GM10266 (cell line): ENCODE measurements at regions not wholly inside any gene's neighbourhood (a gene's known extent, or its start where the extent isn't known, plus 50 kb on each side); places are given as distances from the start of the nearest gene placed in this dataset.

ENCODE experiments used
- DNase-seq: peaks from one replicate; pipeline ENCODE4 v3.0.0; 2012; ENCODE audit errors: extremely low spot score
- CTCF ChIP-seq: IDR thresholded peaks from 2 replicates; pipeline ENCODE4 v1.5.1; 2012; ENCODE audit warnings: mild to moderate bottlenecking, low read depth; ENCODE audit not compliant: control insufficient read depth, insufficient read depth; ENCODE audit errors: missing control alignments

- TF ChIP-seq CTCF: no peak
- no peak for DNase-seq
Measured at GRCh38 chr22:44595841-44596341, 97.9 kb upstream of the RTL6 start.

GRCh38 chr22:44594951-44595350, 96.9 kb upstream of the RTL6 start:
- no peak for DNase-seq
- TF ChIP-seq CTCF: no peak

DNA sequence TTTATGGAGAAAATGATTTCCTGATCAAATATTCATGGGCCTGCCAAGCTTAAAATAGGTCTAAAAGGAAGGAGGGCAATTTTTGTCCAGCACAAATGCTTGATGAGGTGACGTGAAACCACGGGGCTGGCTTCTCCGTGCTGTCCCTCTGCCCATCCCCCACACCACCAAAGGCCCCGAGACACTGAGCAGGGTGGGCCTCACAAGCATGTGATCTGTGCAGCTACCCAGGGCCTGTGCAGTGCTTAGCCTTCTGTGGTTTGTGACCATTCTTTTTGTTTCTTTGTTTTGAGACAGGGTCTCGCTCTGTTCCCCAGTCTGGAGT, 94.8 kb upstream of the RTL6 start:
- DNase-seq: no peak
- TF ChIP-seq CTCF: no peak

- no peak for TF ChIP-seq CTCF
- DNase-seq: no peak
Measured at GRCh38 chr22:44592126-44592823, 94.2 kb upstream of the RTL6 start.

- DNase-seq: no peak
Measured at GRCh38 chr22:44591146-44591790, 93.2 kb upstream of the RTL6 start.

DNA sequence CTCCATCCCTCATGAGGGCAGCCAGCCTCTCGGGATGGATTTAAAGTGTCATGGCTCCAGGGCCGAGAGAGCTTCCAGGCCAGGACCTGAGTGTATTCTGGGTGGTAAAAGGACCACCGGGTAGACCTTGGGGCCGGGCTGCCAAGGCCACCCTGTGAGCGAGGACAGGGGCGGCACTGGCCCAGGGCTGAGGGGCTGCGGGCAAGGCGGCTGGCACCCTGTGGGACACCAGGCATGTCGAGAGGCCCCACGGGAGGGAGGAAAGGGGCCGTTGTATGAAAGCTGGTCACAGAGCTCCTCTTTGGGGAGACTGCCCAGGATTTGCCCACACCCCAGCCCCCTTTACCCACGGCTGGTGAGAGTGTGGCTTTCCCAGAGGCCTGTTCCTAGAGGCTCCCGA, 92.3 kb upstream of the RTL6 start:
- DNase-seq: no peak
- no peak for TF ChIP-seq CTCF

More at GRCh38 chr22:44591146-44591790, 93.2 kb upstream of the RTL6 start:
- no peak for TF ChIP-seq CTCF

DNA sequence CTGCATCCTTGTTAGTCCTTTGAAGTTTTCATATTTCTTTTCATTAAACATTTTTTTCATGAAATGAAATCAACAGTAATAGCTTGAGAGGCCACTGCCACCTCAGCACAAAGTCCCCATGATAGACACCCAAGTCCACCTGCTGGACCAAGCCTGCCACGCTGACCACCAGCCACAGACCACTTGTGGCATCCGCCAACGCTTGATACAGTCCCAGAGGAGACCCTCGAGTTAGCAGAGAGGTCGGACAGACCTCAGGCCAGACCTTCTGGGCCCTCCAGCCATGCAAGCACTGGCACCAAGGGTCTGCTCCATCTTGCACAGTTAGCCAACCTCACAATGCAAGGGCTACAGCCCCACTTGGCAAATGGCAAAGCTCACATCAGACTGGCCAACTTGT, 91.8 kb upstream of the RTL6 start:
- DNase-seq: no peak
- no peak for TF ChIP-seq CTCF
